ENCODE measurements at regions not wholly inside any gene's neighbourhood (a gene's known extent, or its start where the extent isn't known, plus 50 kb on each side); places are given as distances from the start of the nearest gene placed in this dataset.

- peak; percentile 75 for DNase-seq (ENCODE audit: low spot score)
- ChIA-PET CTCF (interaction anchor here (0.6 kb wide), 2 partner anchors 178 to 341 kb away, joined by 3 read pairs; no protein-coding TSS in a partner anchor), POLR2A (ENCODE audit: low non-redundant PET) (no interaction called here)
- no peak overlapping the region for H3K27ac ChIP-seq
- TF ChIP-seq CTCF (conservative IDR thresholded peaks at IDR 0.05; ENCODE audit: low read depth) = no peak
Observed at GRCh38 chr13:73677048-73677601, 457.1 kb downstream of the KLF12 start.

- no peak for DNase-seq (ENCODE audit: low spot score)
- POLR2A ChIA-PET (ENCODE audit: low non-redundant PET) = no interaction called here
- CTCF ChIA-PET = interaction anchor here (0.6 kb wide), 2 partner anchors 177 to 340 kb away, joined by 3 read pairs; no protein-coding TSS in a partner anchor
- TF ChIP-seq CTCF (conservative IDR thresholded peaks at IDR 0.05; ENCODE audit: low read depth) = no peak
- no peak overlapping the region for H3K27ac ChIP-seq
Observed at GRCh38 chr13:73676550-73677047, 457.6 kb downstream of the KLF12 start.

- DNase-seq (ENCODE audit: low spot score) = no peak
- H3K27ac ChIP-seq = no peak overlapping the region
- POLR2A ChIA-PET (ENCODE audit: low non-redundant PET) = no interaction called here
- CTCF ChIA-PET = no interaction called here
- no peak for TF ChIP-seq CTCF (conservative IDR thresholded peaks at IDR 0.05; ENCODE audit: low read depth)
Observed at GRCh38 chr13:73675821-73676220, 458.4 kb downstream of the KLF12 start.

- no peak for DNase-seq (ENCODE audit: low spot score)
- CTCF ChIA-PET = interaction anchor here (0.7 kb wide), 1 partner anchor 22 kb away, joined by 3 read pairs; no protein-coding TSS in a partner anchor
- H3K27ac ChIP-seq = no peak overlapping the region
- TF ChIP-seq CTCF (conservative IDR thresholded peaks at IDR 0.05; ENCODE audit: low read depth) = no peak
- POLR2A ChIA-PET (ENCODE audit: low non-redundant PET) = no interaction called here
Observed at GRCh38 chr13:73674570-73674969, 459.6 kb downstream of the KLF12 start.

GRCh38 chr13:73673931-73674330, 460.3 kb downstream of the KLF12 start:
- ChIA-PET CTCF (no interaction called here), POLR2A (ENCODE audit: low non-redundant PET) (no interaction called here)
- no peak overlapping the region for H3K27ac ChIP-seq
- DNase-seq (ENCODE audit: low spot score) = no peak
- TF ChIP-seq CTCF (conservative IDR thresholded peaks at IDR 0.05; ENCODE audit: low read depth) = no peak

GRCh38 chr13:73672492-73672891, 461.7 kb downstream of the KLF12 start:
- H3K27ac ChIP-seq = no peak overlapping the region
- POLR2A ChIA-PET (ENCODE audit: low non-redundant PET) = no interaction called here
- DNase-seq (ENCODE audit: low spot score) = no peak
- no peak for TF ChIP-seq CTCF (conservative IDR thresholded peaks at IDR 0.05; ENCODE audit: low read depth)
- CTCF ChIA-PET = no interaction called here

Data from RWPE1 (cell line).